Ascending aorta (tissue), 2 donors: ENCODE measurements at regions not wholly inside any gene's neighbourhood (a gene's known extent, or its start where the extent isn't known, plus 50 kb on each side); places are given as distances from the start of the nearest gene placed in this dataset.
"Not testable (repeated sequence)": the region's sequence is repeated elsewhere in the genome, so short reads cannot be mapped to it uniquely, and the experiment has no call there.

Source experiments
- DNase-seq, 2 donors: peaks; one replicate each; pipeline ENCODE4 v3.0.0-alpha.2; 2019; ENCODE audit warnings: low spot score in 2 of 2
- H3K27ac ChIP-seq, 2 donors: fragments of 200-600 bp; sonication (generic); one replicate each; pipeline ENCODE4 v1.5.1; 2016 to 2017; ENCODE audit warnings: mild to moderate bottlenecking in 1 of 2
- H3K27me3 ChIP-seq: fragments of 200-600 bp; sonication (generic); one replicate; pipeline ENCODE4 v1.5.1; 2017
- H3K36me3 ChIP-seq, 2 donors: fragments of 200-600 bp; sonication (generic); one replicate each; pipeline ENCODE4 v1.5.1; 2016
- H3K4me1 ChIP-seq, 2 donors: fragments of 200-600 bp; sonication (generic); one replicate each; pipeline ENCODE4 v1.5.1; 2016 to 2017; ENCODE audit warnings: mild to moderate bottlenecking in 1 of 2
- H3K4me3 ChIP-seq, 2 donors: fragments of 200-600 bp; sonication (generic); one replicate each; pipeline ENCODE4 v1.5.1; 2016 to 2017; ENCODE audit warnings: mild to moderate bottlenecking in 1 of 2
- H3K9me3 ChIP-seq, 2 donors: fragments of 200-600 bp; sonication (generic); one replicate each; pipeline ENCODE4 v1.5.1; 2016
- CTCF ChIP-seq, 3 experiments: fragments of 200-600 bp in 2 of 3; fragments of 450-650 bp in 1 of 3; sonication (generic) in 2 of 3; IDR thresholded peaks; one replicate each; pipeline ENCODE4 v1.5.1; 2016 to 2019; ENCODE audit warnings: antibody characterized with exemption in 3 of 3, mild to moderate bottlenecking in 1 of 3, moderate library complexity in 1 of 3
- intact Hi-C: fragments of 100-400 bp; cut with DNase I; formaldehyde crosslinking; loops from one replicate; pipeline ENCODE4 v1.15.1; 2023

GRCh38 chr2:204145791-204146190 lies 209.2 kb downstream of the ICOS start:
- peak overlapping the region; percentile 13 to 42 for H3K27ac ChIP-seq
- H3K36me3 ChIP-seq: no peaks in the 10 kb centered on the region
- TF ChIP-seq CTCF (IDR thresholded peaks at IDR 0.05): no peak
- no peaks in the 10 kb centered on the region for H3K27me3 ChIP-seq
- no peak for DNase-seq
- peak overlapping the region; percentile 34 to 59 for H3K4me3 ChIP-seq
- intact Hi-C loops: loop anchor here (2.0 to 10.0 kb wide), 6 partner anchors 119 to 1799 kb away; no protein-coding TSS in a partner anchor
- H3K4me1 ChIP-seq: no peaks in the 10 kb centered on the region
- H3K9me3 ChIP-seq: no peaks in the 10 kb centered on the region

- intact Hi-C loops: loop anchor here (5.0 to 10.0 kb wide), 4 partner anchors 118 to 1798 kb away; no protein-coding TSS in a partner anchor
Measured at GRCh38 chr2:204147040-204147439, 210.5 kb downstream of the ICOS start.

GRCh38 chr2:204150721-204151120 lies 214.2 kb downstream of the ICOS start:
- intact Hi-C loops: no loop called here
- H3K9me3 ChIP-seq: no peaks in the 10 kb centered on the region
- DNase-seq: no peak
- no peak overlapping the region for H3K27ac ChIP-seq
- no peaks in the 10 kb centered on the region for H3K36me3 ChIP-seq
- peaks cover 0 to 4% of the 10 kb centered on the region in 2 donors for H3K4me1 ChIP-seq
- TF ChIP-seq CTCF (IDR thresholded peaks at IDR 0.05): no peak
- no peaks in the 10 kb centered on the region for H3K27me3 ChIP-seq
- no peak overlapping the region for H3K4me3 ChIP-seq

More at GRCh38 chr2:204147040-204147439, 210.5 kb downstream of the ICOS start:
- H3K4me3 ChIP-seq, H3K27ac ChIP-seq, H3K4me1 ChIP-seq, H3K9me3 ChIP-seq, H3K27me3 ChIP-seq, H3K36me3 ChIP-seq, DNase-seq: not testable (repeated sequence)

GRCh38 chr2:204152616-204153015 lies 216.1 kb downstream of the ICOS start:
- Histone ChIP-seq H3K27me3 (no peaks in the 10 kb centered on the region), H3K27ac (no peak overlapping the region), H3K9me3 (no peaks in the 10 kb centered on the region), H3K36me3 (no peaks in the 10 kb centered on the region), H3K4me3 (no peak overlapping the region), H3K4me1 (peaks cover 0 to 4% of the 10 kb centered on the region in 2 donors)
- TF ChIP-seq CTCF (IDR thresholded peaks at IDR 0.05): no peak
- intact Hi-C loops: no loop called here
- DNase-seq: no peak

- intact Hi-C loops: no loop called here
- H3K36me3 ChIP-seq: no peaks in the 10 kb centered on the region
- DNase-seq: no peak
- H3K9me3 ChIP-seq: no peaks in the 10 kb centered on the region
- peaks cover 0 to 4% of the 10 kb centered on the region in 2 donors for H3K4me1 ChIP-seq
- H3K4me3 ChIP-seq: no peak overlapping the region
- H3K27ac ChIP-seq: no peak overlapping the region
- no peak for TF ChIP-seq CTCF (IDR thresholded peaks at IDR 0.05)
- H3K27me3 ChIP-seq: no peaks in the 10 kb centered on the region
Measured at GRCh38 chr2:204154863-204155262, 218.3 kb downstream of the ICOS start.

GRCh38 chr2:204156456-204156855 lies 219.9 kb downstream of the ICOS start:
- Histone ChIP-seq H3K36me3 (no peaks in the 10 kb centered on the region), H3K4me1 (peaks cover 0 to 4% of the 10 kb centered on the region in 2 donors), H3K27me3 (no peaks in the 10 kb centered on the region), H3K9me3 (no peaks in the 10 kb centered on the region), H3K27ac (no peak overlapping the region), H3K4me3 (no peak overlapping the region)
- DNase-seq: no peak
- intact Hi-C loops: no loop called here
- TF ChIP-seq CTCF (IDR thresholded peaks at IDR 0.05): no peak
